Inflammatory macrophage treated with lipopolysaccharide for 4 hours (primary cell): ENCODE measurements at regions not wholly inside any gene's neighbourhood (a gene's known extent, or its start where the extent isn't known, plus 50 kb on each side); places are given as distances from the start of the nearest gene placed in this dataset.
A peak's percentile ranks its signal among the peaks of the same experiment; 100 is the strongest.
"Not testable (repeated sequence)": the region's sequence is repeated elsewhere in the genome, so short reads cannot be mapped to it uniquely, and the experiment has no call there.

Experiments used
- DNase-seq: peaks from one replicate; pipeline ENCODE4 v3.0.0-alpha.2; 2020

- no peak for DNase-seq
Observed at GRCh38 chrX:46295963-46296362, 249.3 kb downstream of the ZNF674 start.

- DNase-seq = no peak
Observed at GRCh38 chrX:46294234-46294633, 251.0 kb downstream of the ZNF674 start.

- peak; percentile 54 for DNase-seq
Observed at GRCh38 chrX:46279925-46280313, 265.3 kb downstream of the ZNF674 start.

GRCh38 chrX:46279214-46279924 lies 265.9 kb downstream of the ZNF674 start:
- DNase-seq = no peak

- DNase-seq = peak; percentile 26
Observed at GRCh38 chrX:46278572-46278971, 266.6 kb downstream of the ZNF674 start.

GRCh38 chrX:46268412-46268811 lies 276.8 kb downstream of the ZNF674 start:
- no peak for DNase-seq

GRCh38 chrX:46263494-46263893 lies 281.7 kb downstream of the ZNF674 start:
- DNase-seq = no peak

GRCh38 chrX:46262304-46262703 lies 282.9 kb downstream of the ZNF674 start:
- no peak for DNase-seq

- DNase-seq = no peak
Observed at GRCh38 chrX:46260499-46260898, 284.7 kb downstream of the ZNF674 start.

GRCh38 chrX:46258356-46258755 lies 286.9 kb downstream of the ZNF674 start:
- no peak for DNase-seq

- no peak for DNase-seq
Observed at GRCh38 chrX:46257451-46257879, 287.8 kb downstream of the ZNF674 start.

- no peak for DNase-seq
Observed at GRCh38 chrX:46256875-46257274, 288.3 kb downstream of the ZNF674 start.

- DNase-seq = no peak
Observed at GRCh38 chrX:46255046-46255445, 290.2 kb downstream of the ZNF674 start.

GRCh38 chrX:46254641-46255040 lies 290.6 kb downstream of the ZNF674 start:
- no peak for DNase-seq

GRCh38 chrX:46251755-46252154 lies 293.5 kb downstream of the ZNF674 start:
- DNase-seq = no peak

- DNase-seq = no peak
Observed at GRCh38 chrX:46250151-46250550, 295.1 kb downstream of the ZNF674 start.

- no peak for DNase-seq
Observed at GRCh38 chrX:46247456-46247855, 297.8 kb downstream of the ZNF674 start.

- no peak for DNase-seq
Observed at GRCh38 chrX:46244451-46244850, 300.8 kb downstream of the ZNF674 start.

GRCh38 chrX:46236411-46236810 lies 308.8 kb downstream of the ZNF674 start:
- no peak for DNase-seq

- DNase-seq = no peak
Observed at GRCh38 chrX:46235778-46236177, 309.4 kb downstream of the ZNF674 start.

- no peak for DNase-seq
Observed at GRCh38 chrX:46234775-46235174, 310.4 kb downstream of the ZNF674 start.

GRCh38 chrX:46228389-46228788 lies 316.8 kb downstream of the ZNF674 start:
- no peak for DNase-seq

GRCh38 chrX:46226422-46226821 lies 318.8 kb downstream of the ZNF674 start:
- no peak for DNase-seq

- not testable (repeated sequence) for DNase-seq
Observed at GRCh38 chrX:46223499-46223898, 321.7 kb downstream of the ZNF674 start.

- no peak for DNase-seq
Observed at GRCh38 chrX:46220822-46221221, 324.4 kb downstream of the ZNF674 start.
